ENCODE measurements at regions not wholly inside any gene's neighbourhood (a gene's known extent, or its start where the extent isn't known, plus 50 kb on each side); places are given as distances from the start of the nearest gene placed in this dataset.

DNA sequence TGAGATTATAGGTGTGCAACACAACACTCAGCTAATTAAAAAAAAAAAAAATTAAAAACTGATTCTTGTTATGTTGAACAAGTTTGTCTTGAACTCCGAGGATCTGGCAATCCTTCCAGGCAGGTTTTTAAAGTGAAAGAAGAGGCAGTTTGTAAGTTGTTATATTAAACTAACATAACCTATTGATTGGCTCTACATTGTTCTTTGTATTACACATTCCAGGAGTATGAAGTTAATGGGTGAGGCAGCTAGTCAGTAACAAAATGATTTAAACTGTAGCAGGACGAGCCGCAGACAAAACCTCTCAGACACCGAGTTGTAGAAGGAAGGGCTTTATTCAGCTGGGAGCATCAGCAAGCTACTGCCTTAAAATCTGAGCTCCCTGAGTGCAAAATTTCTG lies 1953.9 kb upstream of the CDH6 start:
- Histone ChIP-seq H3K4me2 (ENCODE audit: low read length) (no peak overlapping the region), H3K9ac (ENCODE audit: low read length) (no peak overlapping the region), H3K27ac (ENCODE audit: low read depth, low read length) (no peak overlapping the region), H3K18ac (ENCODE audit: low read length) (no peak overlapping the region), H3K4me3 (ENCODE audit: low read depth, low read length) (no peak overlapping the region), H3K4me1 (ENCODE audit: control insufficient read depth in 1 of 2, insufficient read depth in 2 of 2, low read length in 2 of 2) (no peaks in the 10 kb centered on the region), H2AFZ (ENCODE audit: insufficient read depth, low read length, poor library complexity) (no peak overlapping the region), H3K23ac (ENCODE audit: low read length) (no peak overlapping the region), H3K79me2 (ENCODE audit: control insufficient read depth, insufficient read depth, low read length, poor library complexity) (no peaks in the 10 kb centered on the region), H2AK5ac (ENCODE audit: low read length) (no peak overlapping the region), H4K8ac (ENCODE audit: low read depth, low read length) (no peak overlapping the region), H3K14ac (ENCODE audit: low read length) (no peak overlapping the region), H3K36me3 (ENCODE audit: control insufficient read depth in 1 of 2, insufficient read depth in 2 of 2, low read length in 2 of 2) (no peaks in the 10 kb centered on the region), H4K12ac (ENCODE audit: low read depth, low read length) (no peak overlapping the region), H3K9me3 (ENCODE audit: insufficient read depth, low read depth, low read length) (no peaks in the 10 kb centered on the region), H3K79me1 (ENCODE audit: low read length) (no peaks in the 10 kb centered on the region), H3K27me3 (ENCODE audit: insufficient read depth, low read length) (no peaks in the 10 kb centered on the region), H3K4ac (ENCODE audit: low read depth, low read length) (no peak overlapping the region), H2BK5ac (ENCODE audit: low read depth, low read length, poor library complexity) (no peak overlapping the region), H2BK12ac (ENCODE audit: low read length) (no peak overlapping the region), H4K91ac (ENCODE audit: low read depth, low read length) (no peak overlapping the region), H2BK120ac (ENCODE audit: insufficient read depth, low read length, poor library complexity) (no peak overlapping the region)
- no peak for DNase-seq
- no CpG with 5 or more reads among the region's 4 CpGs for WGBS (ENCODE audit: extremely low coverage, insufficient coverage, insufficient read length)

DNA sequence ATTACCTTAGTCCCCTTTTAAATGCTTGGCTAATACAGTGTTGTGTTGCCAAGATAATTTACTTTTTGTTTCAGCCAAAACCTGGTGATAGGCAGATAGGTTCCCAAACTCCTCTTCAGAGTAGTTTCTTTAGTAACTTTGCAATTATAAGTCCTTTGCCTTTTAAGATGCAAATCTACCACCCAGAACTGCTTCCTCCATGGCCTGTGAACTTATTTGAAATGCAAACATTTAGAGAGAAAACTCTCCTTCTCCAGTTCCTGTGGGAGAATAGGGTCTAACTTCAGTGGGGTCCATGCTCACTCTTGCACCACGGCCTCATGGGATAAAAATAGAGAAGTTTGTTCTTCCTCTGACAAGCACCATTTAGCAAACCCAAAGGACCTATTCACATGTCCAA lies 1955.4 kb upstream of the CDH6 start:
- Histone ChIP-seq H3K27me3 (ENCODE audit: insufficient read depth, low read length) (no peaks in the 10 kb centered on the region), H2BK12ac (ENCODE audit: low read length) (no peak overlapping the region), H3K4me3 (ENCODE audit: low read depth, low read length) (no peak overlapping the region), H3K79me2 (ENCODE audit: control insufficient read depth, insufficient read depth, low read length, poor library complexity) (no peaks in the 10 kb centered on the region), H4K12ac (ENCODE audit: low read depth, low read length) (no peak overlapping the region), H3K14ac (ENCODE audit: low read length) (no peak overlapping the region), H3K9me3 (ENCODE audit: insufficient read depth, low read depth, low read length) (no peaks in the 10 kb centered on the region), H3K9ac (ENCODE audit: low read length) (no peak overlapping the region), H3K4me2 (ENCODE audit: low read length) (no peak overlapping the region), H2BK5ac (ENCODE audit: low read depth, low read length, poor library complexity) (no peak overlapping the region), H2AK5ac (ENCODE audit: low read length) (no peak overlapping the region), H4K91ac (ENCODE audit: low read depth, low read length) (no peak overlapping the region), H2BK120ac (ENCODE audit: insufficient read depth, low read length, poor library complexity) (no peak overlapping the region), H3K4me1 (ENCODE audit: control insufficient read depth in 1 of 2, insufficient read depth in 2 of 2, low read length in 2 of 2) (no peaks in the 10 kb centered on the region), H3K36me3 (ENCODE audit: control insufficient read depth in 1 of 2, insufficient read depth in 2 of 2, low read length in 2 of 2) (no peaks in the 10 kb centered on the region), H3K4ac (ENCODE audit: low read depth, low read length) (no peak overlapping the region), H3K18ac (ENCODE audit: low read length) (no peak overlapping the region), H2AFZ (ENCODE audit: insufficient read depth, low read length, poor library complexity) (no peak overlapping the region), H3K27ac (ENCODE audit: low read depth, low read length) (no peak overlapping the region), H4K8ac (ENCODE audit: low read depth, low read length) (no peak overlapping the region), H3K23ac (ENCODE audit: low read length) (no peak overlapping the region), H3K79me1 (ENCODE audit: low read length) (no peaks in the 10 kb centered on the region)
- WGBS (ENCODE audit: extremely low coverage, insufficient coverage, insufficient read length): no CpG with 5 or more reads among the region's 1 CpG
- no peak for DNase-seq

DNA sequence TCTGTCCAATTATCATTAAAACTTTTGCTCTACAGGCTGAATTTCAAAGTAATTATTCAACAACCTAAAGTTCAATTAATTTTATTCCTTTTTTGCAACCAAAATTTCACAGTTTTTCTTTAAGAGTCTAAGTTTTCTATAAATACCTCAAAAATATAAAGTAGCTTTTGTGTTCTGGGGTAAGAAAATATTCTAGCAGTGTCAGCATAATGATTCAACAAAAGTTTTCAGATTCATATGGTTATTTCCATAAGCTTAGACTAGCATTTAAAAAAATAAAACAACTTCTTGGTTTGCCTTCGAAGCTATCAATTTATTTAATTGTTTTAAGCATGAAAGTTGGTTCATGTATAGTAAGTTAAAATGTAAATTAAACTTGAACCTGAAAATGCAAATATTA lies 1962.3 kb upstream of the CDH6 start:
- H3K27ac ChIP-seq (ENCODE audit: low read depth, low read length): no peak overlapping the region
- no peaks in the 10 kb centered on the region for H3K36me3 ChIP-seq (ENCODE audit: control insufficient read depth in 1 of 2, insufficient read depth in 2 of 2, low read length in 2 of 2)
- no peaks in the 10 kb centered on the region for H3K27me3 ChIP-seq (ENCODE audit: insufficient read depth, low read length)
- H3K18ac ChIP-seq (ENCODE audit: low read length): no peak overlapping the region
- H3K79me2 ChIP-seq (ENCODE audit: control insufficient read depth, insufficient read depth, low read length, poor library complexity): no peaks in the 10 kb centered on the region
- no peak overlapping the region for H4K8ac ChIP-seq (ENCODE audit: low read depth, low read length)
- H3K79me1 ChIP-seq (ENCODE audit: low read length): no peaks in the 10 kb centered on the region
- no peak overlapping the region for H2BK5ac ChIP-seq (ENCODE audit: low read depth, low read length, poor library complexity)
- no peak overlapping the region for H2BK120ac ChIP-seq (ENCODE audit: insufficient read depth, low read length, poor library complexity)
- no peaks in the 10 kb centered on the region for H3K9me3 ChIP-seq (ENCODE audit: insufficient read depth, low read depth, low read length)
- WGBS (ENCODE audit: extremely low coverage, insufficient coverage, insufficient read length): no CpG with 5 or more reads among the region's 1 CpG
- H3K4me2 ChIP-seq (ENCODE audit: low read length): no peak overlapping the region
- H2AFZ ChIP-seq (ENCODE audit: insufficient read depth, low read length, poor library complexity): no peak overlapping the region
- no peak overlapping the region for H4K91ac ChIP-seq (ENCODE audit: low read depth, low read length)
- H3K23ac ChIP-seq (ENCODE audit: low read length): no peak overlapping the region
- no peak overlapping the region for H2AK5ac ChIP-seq (ENCODE audit: low read length)
- H3K9ac ChIP-seq (ENCODE audit: low read length): no peak overlapping the region
- no peaks in the 10 kb centered on the region for H3K4me1 ChIP-seq (ENCODE audit: control insufficient read depth in 1 of 2, insufficient read depth in 2 of 2, low read length in 2 of 2)
- DNase-seq: no peak
- H3K4ac ChIP-seq (ENCODE audit: low read depth, low read length): no peak overlapping the region
- no peak overlapping the region for H3K4me3 ChIP-seq (ENCODE audit: low read depth, low read length)
- no peak overlapping the region for H3K14ac ChIP-seq (ENCODE audit: low read length)
- H2BK12ac ChIP-seq (ENCODE audit: low read length): no peak overlapping the region
- H4K12ac ChIP-seq (ENCODE audit: low read depth, low read length): no peak overlapping the region

DNA sequence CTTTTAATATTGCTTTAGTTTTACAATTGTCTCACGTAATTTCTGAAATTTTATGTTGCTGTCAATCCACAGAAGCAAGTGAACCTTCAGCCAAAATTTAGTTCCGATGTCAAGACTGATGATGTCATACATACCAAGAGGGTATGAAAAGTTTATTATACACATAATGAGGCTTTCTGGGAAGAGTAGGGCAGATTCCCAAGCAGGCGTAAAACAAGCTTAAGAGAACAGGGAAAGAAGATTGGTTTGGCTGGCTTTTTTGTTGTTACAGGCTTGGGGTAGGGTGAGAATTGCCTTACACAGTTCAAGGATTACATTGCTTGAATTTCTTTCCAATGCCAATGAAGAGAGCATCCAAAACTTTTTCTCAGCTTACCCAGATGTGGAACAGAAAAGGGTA lies 1962.9 kb upstream of the CDH6 start:
- no peak overlapping the region for H3K4ac ChIP-seq (ENCODE audit: low read depth, low read length)
- H3K23ac ChIP-seq (ENCODE audit: low read length): no peak overlapping the region
- H2BK5ac ChIP-seq (ENCODE audit: low read depth, low read length, poor library complexity): no peak overlapping the region
- H3K79me1 ChIP-seq (ENCODE audit: low read length): no peaks in the 10 kb centered on the region
- no peak overlapping the region for H3K27ac ChIP-seq (ENCODE audit: low read depth, low read length)
- H4K8ac ChIP-seq (ENCODE audit: low read depth, low read length): no peak overlapping the region
- H2AK5ac ChIP-seq (ENCODE audit: low read length): no peak overlapping the region
- H2AFZ ChIP-seq (ENCODE audit: insufficient read depth, low read length, poor library complexity): no peak overlapping the region
- no peak overlapping the region for H4K12ac ChIP-seq (ENCODE audit: low read depth, low read length)
- no CpG with 5 or more reads among the region's 3 CpGs for WGBS (ENCODE audit: extremely low coverage, insufficient coverage, insufficient read length)
- no peaks in the 10 kb centered on the region for H3K27me3 ChIP-seq (ENCODE audit: insufficient read depth, low read length)
- H3K4me1 ChIP-seq (ENCODE audit: control insufficient read depth in 1 of 2, insufficient read depth in 2 of 2, low read length in 2 of 2): no peaks in the 10 kb centered on the region
- H3K36me3 ChIP-seq (ENCODE audit: control insufficient read depth in 1 of 2, insufficient read depth in 2 of 2, low read length in 2 of 2): no peaks in the 10 kb centered on the region
- no peak overlapping the region for H3K14ac ChIP-seq (ENCODE audit: low read length)
- H2BK120ac ChIP-seq (ENCODE audit: insufficient read depth, low read length, poor library complexity): no peak overlapping the region
- H3K9ac ChIP-seq (ENCODE audit: low read length): no peak overlapping the region
- no peaks in the 10 kb centered on the region for H3K79me2 ChIP-seq (ENCODE audit: control insufficient read depth, insufficient read depth, low read length, poor library complexity)
- no peak overlapping the region for H3K4me2 ChIP-seq (ENCODE audit: low read length)
- no peak overlapping the region for H4K91ac ChIP-seq (ENCODE audit: low read depth, low read length)
- no peak for DNase-seq
- H2BK12ac ChIP-seq (ENCODE audit: low read length): no peak overlapping the region
- H3K4me3 ChIP-seq (ENCODE audit: low read depth, low read length): no peak overlapping the region
- H3K18ac ChIP-seq (ENCODE audit: low read length): no peak overlapping the region
- H3K9me3 ChIP-seq (ENCODE audit: insufficient read depth, low read depth, low read length): no peaks in the 10 kb centered on the region
